PC-3 (cell line): ENCODE measurements at regions not wholly inside any gene's neighbourhood (a gene's known extent, or its start where the extent isn't known, plus 50 kb on each side); places are given as distances from the start of the nearest gene placed in this dataset.

Source experiments
- ATAC-seq: fragments of 200-7000 bp; cut with Tn5 transposase; 2 replicates; pipeline ENCODE4 v1.9.1; 2020; ENCODE audit warnings: mild to moderate bottlenecking, moderate library complexity
- BruUV-seq: library from RNA; stranded (reverse); fragments of 400-500 nt; replicated peaks from 2 replicates; lab custom pipeline; 2021; lab: Mats Ljungman, UMichigan
- CTCF ChIA-PET: fragments of 300-600 bp; sonication (Branson Sonifier 250); formaldehyde crosslinking; loops from one replicate; lab custom pipeline; 2022; ENCODE audit warnings: antibody characterized with exemption; lab: Charles Lee
- POLR2A ChIA-PET: fragments of 300-600 bp; sonication (Branson Sonifier 250); formaldehyde crosslinking; loops from one replicate; lab custom pipeline; 2022; ENCODE audit warnings: antibody characterized with exemption; ENCODE audit not compliant: unreplicated experiment; lab: Charles Lee
- DNase-seq: peaks from one replicate; pipeline ENCODE4 v3.0.0-alpha.2; 2015
- H2AFZ ChIP-seq: fragments of 300-600 bp; sonication (generic); 2 replicates; pipeline ENCODE4 v1.6.0; 2016; ENCODE audit warnings: antibody characterized with exemption, low read length
- H3F3A ChIP-seq: fragments of 300-600 bp; sonication (generic); one replicate; pipeline ENCODE4 v1.6.0; 2017; ENCODE audit warnings: antibody characterized with exemption, low read length, control low read depth, mild to moderate bottlenecking; ENCODE audit not compliant: unreplicated experiment
- H3K27ac ChIP-seq: fragments of 300-600 bp; sonication (generic); 2 replicates; pipeline ENCODE4 v1.5.1; 2016; ENCODE audit warnings: mild to moderate bottlenecking, low read length
- H3K27me3 ChIP-seq: fragments of 300-600 bp; sonication (generic); 2 replicates; pipeline ENCODE4 v1.6.1; 2016; ENCODE audit warnings: low read length, mixed read lengths
- H3K36me3 ChIP-seq: fragments of 300-600 bp; sonication (generic); 2 replicates; pipeline ENCODE4 v1.6.1; 2016; ENCODE audit warnings: low read depth, mixed run types, low read length, mixed read lengths
- H3K4me1 ChIP-seq: fragments of 300-600 bp; sonication (generic); 2 replicates; pipeline ENCODE4 v1.5.1; 2016; ENCODE audit warnings: low read length; ENCODE audit not compliant: insufficient read depth
- H3K4me2 ChIP-seq: fragments of 300-600 bp; sonication (generic); 2 replicates; pipeline ENCODE4 v1.6.0; 2016; ENCODE audit warnings: low read length
- H3K4me3 ChIP-seq: fragments of 300-600 bp; sonication (generic); 2 replicates; pipeline ENCODE4 v1.5.1; 2016; ENCODE audit warnings: mild to moderate bottlenecking, low read length, mixed read lengths
- H3K79me2 ChIP-seq: fragments of 300-600 bp; sonication (generic); 2 replicates; pipeline ENCODE4 v1.6.1; 2017; ENCODE audit warnings: low read length, mixed read lengths
- H3K9ac ChIP-seq: fragments of 300-600 bp; sonication (generic); 2 replicates; pipeline ENCODE4 v1.6.0; 2016; ENCODE audit warnings: mild to moderate bottlenecking, low read length
- H3K9me2 ChIP-seq: fragments of 300-600 bp; sonication (generic); replicated peaks from 2 replicates; pipeline ENCODE4 v1.6.1; 2016; ENCODE audit warnings: mixed run types, low read length, mixed read lengths
- H3K9me3 ChIP-seq: fragments of 300-600 bp; sonication (generic); 2 replicates; pipeline ENCODE4 v1.6.1; 2016; ENCODE audit warnings: low read length, mixed read lengths
- H4K20me1 ChIP-seq: fragments of 300-600 bp; sonication (generic); 2 replicates; pipeline ENCODE4 v1.6.1; 2016; ENCODE audit warnings: low read length, mixed read lengths
- CTCF ChIP-seq: fragments of 300-600 bp; sonication (generic); conservative IDR thresholded peaks from 2 replicates; pipeline ENCODE4 v1.5.1; 2017; ENCODE audit warnings: antibody characterized with exemption, low read depth, mild to moderate bottlenecking, low read length
- EZH2 ChIP-seq: fragments of 300-600 bp; sonication (generic); IDR thresholded peaks from one replicate; pipeline ENCODE4 v1.6.1; 2017; ENCODE audit warnings: antibody characterized with exemption, mild to moderate bottlenecking, low read length; ENCODE audit not compliant: unreplicated experiment
- EZH2phosphoT487 ChIP-seq: fragments of 300-600 bp; sonication (generic); IDR thresholded peaks from 2 replicates; pipeline ENCODE4 v1.6.1; 2018; ENCODE audit warnings: mild to moderate bottlenecking, antibody characterized with exemption, low read length, borderline replicate concordance
- intact Hi-C: fragments of 100-400 bp; cut with micrococcal nuclease; formaldehyde crosslinking; loops from 2 replicates; pipeline ENCODE4 v1.9.0; 2023

GRCh38 chr1:170872663-170873062 lies 62.7 kb upstream of the MROH9 start:
- ATAC-seq (no peak), DNase-seq (no peak)
- ChIA-PET POLR2A (no interaction called here), CTCF (no interaction called here)
- Histone ChIP-seq H3K4me3 (no peak overlapping the region), H3K27me3 (peaks cover 90% of the 10 kb centered on the region), H3K79me2 (no peaks in the 10 kb centered on the region), H3K9me3 (no peaks in the 10 kb centered on the region), H2AFZ (no peak overlapping the region), H4K20me1 (no peaks in the 10 kb centered on the region), H3K4me2 (no peak overlapping the region), H3K36me3 (no peaks in the 10 kb centered on the region), H3K9ac (no peak overlapping the region), H3K4me1 (no peaks in the 10 kb centered on the region), H3K27ac (no peak overlapping the region), H3F3A (no peaks in the 10 kb centered on the region), H3K9me2 (no peaks in the 10 kb centered on the region)
- no peak for TF ChIP-seq EZH2
- TF ChIP-seq EZH2phosphoT487, result no peak
- TF ChIP-seq CTCF, result no peak
- intact Hi-C loops, result no loop called here
- no TSS peak for BruUV-seq

GRCh38 chr1:170874671-170875070 lies 60.7 kb upstream of the MROH9 start:
- intact Hi-C loops, result no loop called here
- Histone ChIP-seq H2AFZ (no peak overlapping the region), H3K79me2 (no peaks in the 10 kb centered on the region), H3K4me2 (no peak overlapping the region), H3K27me3 (peaks cover 78% of the 10 kb centered on the region), H4K20me1 (no peaks in the 10 kb centered on the region), H3K27ac (no peak overlapping the region), H3K9me3 (no peaks in the 10 kb centered on the region), H3F3A (no peaks in the 10 kb centered on the region), H3K9ac (no peak overlapping the region), H3K9me2 (no peaks in the 10 kb centered on the region), H3K4me1 (no peaks in the 10 kb centered on the region), H3K4me3 (no peak overlapping the region), H3K36me3 (no peaks in the 10 kb centered on the region)
- no TSS peak for BruUV-seq
- TF ChIP-seq EZH2phosphoT487 (no peak), CTCF (no peak), EZH2 (no peak)
- DNase-seq, result no peak
- no peak for ATAC-seq
- CTCF ChIA-PET, result no interaction called here
- POLR2A ChIA-PET, result interaction anchor here (0.5 kb wide), 1 partner anchor 22 kb away, joined by 3 read pairs; no protein-coding TSS in a partner anchor
